ENCODE measurements at regions not wholly inside any gene's neighbourhood (a gene's known extent, or its start where the extent isn't known, plus 50 kb on each side); places are given as distances from the start of the nearest gene placed in this dataset.

GRCh38 chr20:53795170-53795569 is 201.5 kb upstream of the ZNF217 start:
- TF ChIP-seq EZH2phosphoT487 (IDR thresholded peaks at IDR 0.05; ENCODE audit: insufficient read depth, low read depth) (no peak), EZH2 (IDR thresholded peaks at IDR 0.05; ENCODE audit: insufficient read depth, poor library complexity, severe bottlenecking) (no peak)
